ENCODE measurements at regions not wholly inside any gene's neighbourhood (a gene's known extent, or its start where the extent isn't known, plus 50 kb on each side); places are given as distances from the start of the nearest gene placed in this dataset.

DNA sequence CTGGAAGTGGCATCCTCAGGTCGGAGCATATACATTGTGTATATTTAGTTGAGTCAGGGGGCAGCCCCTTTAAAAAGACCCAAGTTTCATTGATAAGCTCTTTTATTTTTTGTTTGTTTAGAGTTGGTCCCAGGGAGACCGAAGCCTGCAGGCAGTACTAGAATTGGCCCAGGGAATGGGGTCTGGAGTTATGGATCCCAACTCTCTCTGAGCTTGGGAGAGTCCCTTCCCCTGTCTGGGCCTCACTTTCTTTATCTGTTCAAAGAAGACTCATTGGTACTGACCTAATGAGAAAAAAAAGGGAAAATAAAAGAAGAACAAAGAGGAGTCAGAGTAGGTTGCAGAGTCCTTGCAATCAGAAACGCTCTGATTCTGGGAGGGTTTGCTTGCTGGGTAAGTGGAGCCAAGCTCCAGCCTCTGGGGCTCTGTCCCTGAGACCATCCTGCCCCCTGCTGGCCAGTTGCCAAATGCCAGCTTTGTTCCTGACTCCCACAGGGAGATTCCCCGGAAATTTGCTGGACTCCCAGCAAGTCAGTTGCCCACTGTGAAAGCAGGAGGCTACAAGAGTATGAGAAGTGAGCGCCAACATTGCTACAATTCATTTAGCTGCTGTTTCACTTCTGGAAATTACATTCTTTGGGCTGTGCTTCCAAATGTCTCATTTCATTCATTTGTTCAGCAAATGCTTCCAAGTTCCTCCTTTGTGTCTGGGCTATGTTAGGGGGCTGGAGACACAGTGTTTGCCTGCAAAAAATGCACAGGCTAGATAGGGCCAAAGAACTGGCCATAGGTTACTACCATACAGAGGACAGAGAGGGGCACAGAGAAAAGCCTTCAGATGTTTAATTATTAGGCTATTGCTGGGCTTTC, 156.2 kb downstream of the MELK start:
- in situ Hi-C loops (cut with MboI; ENCODE audit: low sequenced_read_pairs), result loop anchor here (25.0 kb wide), 1 partner anchor 317 kb away; the partner anchor contains the start of gene RNF38

GRCh38 chr9:36729906-36730305, 157.2 kb downstream of the MELK start:
- in situ Hi-C loops (cut with MboI; ENCODE audit: low sequenced_read_pairs), result loop anchor here (10.0 to 25.0 kb wide), 2 partner anchors 85 to 318 kb away; partner anchors contain the start of gene RNF38

GRCh38 chr9:36730414-36730813, 157.7 kb downstream of the MELK start:
- in situ Hi-C loops (cut with MboI; ENCODE audit: low sequenced_read_pairs), result loop anchor here (10.0 to 25.0 kb wide), 2 partner anchors 86 to 318 kb away; partner anchors contain the start of gene RNF38

- in situ Hi-C loops (cut with MboI; ENCODE audit: low sequenced_read_pairs), result loop anchor here (10.0 to 25.0 kb wide), 2 partner anchors 87 to 319 kb away; partner anchors contain the start of gene RNF38
Measured at GRCh38 chr9:36731068-36731956, 158.6 kb downstream of the MELK start.

GRCh38 chr9:36734737-36735136, 162.0 kb downstream of the MELK start:
- in situ Hi-C loops (cut with MboI; ENCODE audit: low sequenced_read_pairs), result loop anchor here (10.0 to 25.0 kb wide), 2 partner anchors 90 to 322 kb away; partner anchors contain the start of gene RNF38

- in situ Hi-C loops (cut with MboI; ENCODE audit: low sequenced_read_pairs), result loop anchor here (10.0 to 25.0 kb wide), 2 partner anchors 92 to 324 kb away; partner anchors contain the start of gene RNF38
Measured at GRCh38 chr9:36736648-36737047, 164.0 kb downstream of the MELK start.

GRCh38 chr9:36738318-36738976, 165.8 kb downstream of the MELK start:
- in situ Hi-C loops (cut with MboI; ENCODE audit: low sequenced_read_pairs), result loop anchor here (10.0 to 25.0 kb wide), 2 partner anchors 94 to 326 kb away; partner anchors contain the start of gene RNF38

DNA sequence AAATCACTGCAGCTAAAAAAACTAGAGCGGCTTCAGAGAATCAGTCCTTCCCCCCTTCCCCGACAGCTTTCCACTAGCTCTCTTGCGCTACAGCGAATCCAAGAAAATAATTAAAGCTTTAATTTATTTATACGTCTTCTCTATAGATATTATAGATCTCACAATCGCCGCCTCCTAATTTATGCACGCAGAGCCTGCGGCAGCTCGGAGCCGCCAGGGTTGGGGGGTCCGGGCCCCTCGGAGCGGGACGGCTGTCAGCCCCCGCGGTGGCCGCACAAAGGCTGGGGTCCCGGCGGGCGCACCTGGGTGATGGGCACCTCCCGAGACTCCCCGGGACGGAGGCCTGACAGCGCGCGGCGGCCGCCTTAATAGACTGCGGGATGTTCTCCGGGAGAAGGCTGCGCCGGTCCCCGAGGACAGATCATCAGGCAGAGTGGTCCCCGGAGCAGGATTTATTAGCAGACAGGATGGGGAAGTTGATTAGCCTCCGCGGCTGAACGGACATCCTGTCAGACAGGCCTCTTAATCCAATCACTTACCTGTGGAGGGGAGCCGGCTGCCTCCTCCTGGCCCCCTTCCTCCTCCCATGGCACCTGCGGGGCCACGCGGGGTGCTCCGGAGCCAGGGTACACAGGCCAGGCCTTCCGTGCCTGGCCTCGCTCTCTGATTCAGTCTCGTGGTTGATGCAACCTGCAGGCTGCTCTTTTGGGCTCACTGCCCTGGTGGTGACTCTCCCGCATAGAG, 166.8 kb downstream of the MELK start:
- in situ Hi-C loops (cut with MboI; ENCODE audit: low sequenced_read_pairs), result loop anchor here (10.0 to 25.0 kb wide), 2 partner anchors 95 to 327 kb away; partner anchors contain the start of gene RNF38

DNA sequence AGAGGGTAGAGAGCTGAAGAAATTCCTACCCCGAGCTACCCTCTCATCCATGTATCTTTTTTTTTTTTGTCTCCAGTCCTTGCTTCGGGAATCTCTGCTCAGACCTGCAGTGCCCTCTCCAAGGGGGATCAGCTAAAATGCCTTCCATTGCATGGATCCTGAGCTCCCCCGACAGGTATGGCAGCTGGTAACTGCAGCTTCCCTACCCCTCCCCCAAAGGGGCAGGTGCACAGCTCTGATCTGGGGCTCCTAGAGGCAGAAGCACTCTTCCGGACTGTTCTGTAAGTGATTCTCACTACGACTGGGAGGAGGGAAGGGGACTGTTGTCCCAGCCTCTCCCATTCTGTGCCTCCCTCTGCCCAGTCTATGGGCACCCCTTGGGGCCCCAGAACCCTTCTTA, 169.6 kb downstream of the MELK start:
- in situ Hi-C loops (cut with MboI; ENCODE audit: low sequenced_read_pairs), result loop anchor here (25.0 kb wide), 1 partner anchor 330 kb away; the partner anchor contains the start of gene RNF38

DNA sequence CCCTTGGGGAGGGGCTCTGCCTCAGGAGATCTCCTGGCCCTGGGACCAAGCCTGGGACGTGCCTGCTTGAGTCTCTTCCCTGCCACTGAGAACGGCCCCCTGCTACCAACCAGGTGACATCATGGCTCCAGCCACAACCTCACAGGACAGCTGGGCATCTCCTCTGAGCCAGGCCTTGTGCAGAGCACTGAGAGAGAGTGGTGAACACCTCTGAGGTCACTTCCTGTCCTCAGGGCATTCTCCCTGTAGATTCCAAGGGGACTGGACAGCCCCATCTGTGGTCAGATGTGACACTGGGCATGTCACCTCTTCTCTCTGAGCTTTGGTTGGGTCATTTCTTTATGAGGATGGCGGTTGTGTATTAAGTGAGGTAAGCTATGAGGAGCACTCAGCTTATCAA, 172.0 kb downstream of the MELK start:
- in situ Hi-C loops (cut with MboI; ENCODE audit: low sequenced_read_pairs), result loop anchor here (25.0 kb wide), 1 partner anchor 332 kb away; the partner anchor contains the start of gene RNF38

DNA sequence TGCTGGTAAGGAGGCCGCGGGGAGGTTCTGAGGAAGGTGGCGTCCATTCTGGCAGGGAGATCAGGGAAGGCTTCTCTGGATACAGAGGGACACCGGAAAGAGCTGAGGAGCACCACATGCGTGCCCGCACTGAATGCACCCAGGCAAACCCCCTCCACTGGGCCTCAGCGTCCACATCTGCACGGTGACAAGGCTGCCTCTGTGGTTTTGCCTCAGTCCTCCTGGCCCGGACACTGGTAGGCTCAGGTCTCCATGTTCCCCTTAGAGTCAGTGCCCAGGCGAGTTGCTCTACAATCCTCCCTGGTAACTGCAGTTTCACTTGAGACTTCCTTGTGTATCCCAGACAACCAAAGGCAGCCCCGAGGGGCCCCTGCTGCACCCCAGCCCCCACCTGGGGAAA, 173.3 kb downstream of the MELK start:
- in situ Hi-C loops (cut with MboI; ENCODE audit: low sequenced_read_pairs), result loop anchor here (25.0 kb wide), 1 partner anchor 334 kb away; the partner anchor contains the start of gene RNF38

GRCh38 chr9:36746415-36746814, 173.7 kb downstream of the MELK start:
- in situ Hi-C loops (cut with MboI; ENCODE audit: low sequenced_read_pairs), result loop anchor here (25.0 kb wide), 1 partner anchor 334 kb away; the partner anchor contains the start of gene RNF38

DNA sequence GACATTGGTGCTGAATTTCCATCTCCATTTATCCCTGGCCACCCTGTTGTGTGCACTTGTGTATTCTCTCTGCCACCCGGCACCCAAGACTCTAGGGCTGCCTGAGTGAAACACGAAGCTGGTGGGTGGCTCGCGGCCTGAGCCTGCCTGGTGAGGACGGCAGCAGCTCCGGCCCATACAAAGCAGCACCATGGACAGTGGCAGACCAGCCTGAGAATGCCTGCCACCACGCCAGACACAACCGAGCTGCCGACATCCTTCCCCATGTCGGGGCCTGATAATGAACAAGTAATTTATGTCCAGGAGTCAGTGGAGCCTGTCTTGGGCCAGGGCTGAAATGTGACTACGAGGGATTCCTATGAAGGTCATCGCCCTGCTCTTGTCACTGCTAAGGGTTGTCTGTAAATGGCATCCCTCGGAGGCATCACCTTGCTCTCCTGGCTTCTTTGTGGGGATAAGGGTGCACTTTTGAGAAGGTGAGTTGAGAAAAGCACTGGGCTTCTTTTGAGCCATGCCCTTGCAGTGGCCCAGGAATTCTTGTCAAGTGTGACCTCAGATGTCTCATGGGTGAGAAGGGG, 175.7 kb downstream of the MELK start:
- in situ Hi-C loops (cut with MboI; ENCODE audit: low sequenced_read_pairs), result loop anchor here (25.0 kb wide), 1 partner anchor 336 kb away; the partner anchor contains the start of gene RNF38

DNA sequence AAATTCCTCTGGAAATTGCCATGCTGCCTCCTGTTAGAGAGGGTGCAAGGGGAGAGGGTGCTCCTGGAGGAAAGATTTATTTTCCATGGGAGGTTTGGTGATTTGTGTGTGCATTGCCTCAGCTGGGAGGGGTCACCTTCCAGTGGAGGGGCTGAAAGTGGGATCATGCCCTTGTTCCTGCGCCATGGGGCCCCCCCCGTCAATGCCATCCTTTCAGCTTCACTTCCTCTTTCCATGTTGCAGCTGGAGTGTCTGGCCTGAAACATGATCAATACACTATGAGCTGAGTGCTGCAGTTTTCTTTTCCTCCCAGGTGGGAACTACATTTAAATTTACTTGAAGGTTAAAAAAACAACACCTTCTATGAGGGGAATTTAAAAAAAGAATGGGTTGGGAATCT, 176.8 kb downstream of the MELK start:
- in situ Hi-C loops (cut with MboI; ENCODE audit: low sequenced_read_pairs), result loop anchor here (25.0 kb wide), 1 partner anchor 337 kb away; the partner anchor contains the start of gene RNF38

GRCh38 chr9:36750630-36751029, 177.9 kb downstream of the MELK start:
- in situ Hi-C loops (cut with MboI; ENCODE audit: low sequenced_read_pairs), result loop anchor here (25.0 kb wide), 1 partner anchor 112 kb away; no protein-coding TSS in a partner anchor

GRCh38 chr9:36755019-36755418, 182.3 kb downstream of the MELK start:
- in situ Hi-C loops (cut with MboI; ENCODE audit: low sequenced_read_pairs), result loop anchor here (25.0 kb wide), 1 partner anchor 107 kb away; no protein-coding TSS in a partner anchor

DNA sequence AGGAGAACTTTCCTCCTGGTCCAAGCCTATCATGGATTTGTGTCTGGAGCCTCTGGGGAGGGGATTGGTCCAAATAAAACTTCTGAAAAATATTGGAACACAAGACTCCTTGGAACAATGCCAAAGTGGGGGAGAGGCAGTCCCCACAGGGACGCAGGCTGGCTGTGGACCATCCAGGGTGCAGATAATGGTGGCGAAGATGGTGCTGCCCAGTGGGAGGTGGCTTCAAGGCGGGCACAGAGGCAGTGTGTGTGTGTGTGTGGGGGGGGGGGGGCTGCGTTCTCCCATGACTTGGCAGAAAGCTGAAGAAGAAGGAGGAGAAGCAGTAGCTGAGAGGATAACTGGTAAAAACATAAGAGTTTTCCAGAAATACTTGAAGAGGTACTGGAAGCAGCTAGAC, 186.4 kb downstream of the MELK start:
- in situ Hi-C loops (cut with MboI; ENCODE audit: low sequenced_read_pairs), result loop anchor here (25.0 kb wide), 1 partner anchor 103 kb away; no protein-coding TSS in a partner anchor

DNA sequence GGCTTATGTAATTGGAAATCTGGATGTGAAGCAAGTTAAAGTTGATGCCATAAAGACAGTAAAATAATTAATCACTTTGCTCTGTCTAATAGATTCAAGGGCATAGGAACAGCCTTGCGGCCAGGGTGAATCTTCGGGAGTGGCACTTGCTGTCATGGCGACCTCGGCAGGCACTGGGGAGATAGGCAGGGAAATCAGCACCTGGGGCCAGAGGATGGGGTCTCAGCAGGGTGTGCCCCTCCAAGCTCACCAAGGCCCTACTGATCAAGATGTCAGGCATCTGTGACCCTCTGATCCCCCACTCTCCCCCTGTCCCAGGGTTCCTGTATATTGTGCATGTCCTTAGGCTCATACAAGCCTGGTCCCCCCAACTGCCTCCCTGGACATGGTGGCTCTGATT, 187.3 kb downstream of the MELK start:
- in situ Hi-C loops (cut with MboI; ENCODE audit: low sequenced_read_pairs), result loop anchor here (25.0 kb wide), 1 partner anchor 102 kb away; no protein-coding TSS in a partner anchor

All from HL-60/S4 treated with retinoic acid at 250 ng/mL for 4 days and 3 days (cell line).